ENCODE measurements at regions not wholly inside any gene's neighbourhood (a gene's known extent, or its start where the extent isn't known, plus 50 kb on each side); places are given as distances from the start of the nearest gene placed in this dataset.

- Histone ChIP-seq H3K9me2 (ENCODE audit: insufficient read depth, low read length) (no peaks in the 10 kb centered on the region), H3K4me3 (ENCODE audit: low read depth, low read length, poor library complexity, severe bottlenecking) (no peak overlapping the region), H3K9me3 (ENCODE audit: low read length) (no peaks in the 10 kb centered on the region), H3K79me2 (ENCODE audit: insufficient read depth, low read depth, low read length) (no peaks in the 10 kb centered on the region), H3K27ac (ENCODE audit: low read depth, low read length, poor library complexity, severe bottlenecking) (no peak overlapping the region), H2AFZ (ENCODE audit: low read length) (no peak overlapping the region), H3K4me2 (ENCODE audit: low read length) (no peak overlapping the region), H3K36me3 (ENCODE audit: insufficient read depth, low read length) (no peaks in the 10 kb centered on the region), H4K20me1 (ENCODE audit: insufficient read depth, low read length) (no peaks in the 10 kb centered on the region), H3K4me1 (ENCODE audit: insufficient read depth, low read length, poor library complexity, severe bottlenecking) (no peaks in the 10 kb centered on the region)
- CTCF ChIA-PET (ENCODE audit: unreplicated experiment), result no interaction called here
- no peak for TF ChIP-seq EZH2phosphoT487 (IDR thresholded peaks at IDR 0.05; ENCODE audit: borderline replicate concordance, low read depth, low read length)
- TF ChIP-seq, protein P1, sequence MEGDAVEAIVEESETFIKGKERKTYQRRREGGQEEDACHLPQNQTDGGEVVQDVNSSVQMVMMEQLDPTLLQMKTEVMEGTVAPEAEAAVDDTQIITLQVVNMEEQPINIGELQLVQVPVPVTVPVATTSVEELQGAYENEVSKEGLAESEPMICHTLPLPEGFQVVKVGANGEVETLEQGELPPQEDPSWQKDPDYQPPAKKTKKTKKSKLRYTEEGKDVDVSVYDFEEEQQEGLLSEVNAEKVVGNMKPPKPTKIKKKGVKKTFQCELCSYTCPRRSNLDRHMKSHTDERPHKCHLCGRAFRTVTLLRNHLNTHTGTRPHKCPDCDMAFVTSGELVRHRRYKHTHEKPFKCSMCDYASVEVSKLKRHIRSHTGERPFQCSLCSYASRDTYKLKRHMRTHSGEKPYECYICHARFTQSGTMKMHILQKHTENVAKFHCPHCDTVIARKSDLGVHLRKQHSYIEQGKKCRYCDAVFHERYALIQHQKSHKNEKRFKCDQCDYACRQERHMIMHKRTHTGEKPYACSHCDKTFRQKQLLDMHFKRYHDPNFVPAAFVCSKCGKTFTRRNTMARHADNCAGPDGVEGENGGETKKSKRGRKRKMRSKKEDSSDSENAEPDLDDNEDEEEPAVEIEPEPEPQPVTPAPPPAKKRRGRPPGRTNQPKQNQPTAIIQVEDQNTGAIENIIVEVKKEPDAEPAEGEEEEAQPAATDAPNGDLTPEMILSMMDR (conservative IDR thresholded peaks at IDR 0.05; ENCODE audit: low read length), result no peak
- no peak for DNase-seq (ENCODE audit: low spot score)
- BruUV-seq (replicated peaks), result no TSS peak
- POLR2A ChIA-PET, result no interaction called here
- intact Hi-C loops (cut with micrococcal nuclease; ENCODE audit: unreplicated experiment), result no loop called here
These were observed 81.8 kb downstream of the NR2F2 start for GRCh38 chr15:96412045-96412905.

DNA sequence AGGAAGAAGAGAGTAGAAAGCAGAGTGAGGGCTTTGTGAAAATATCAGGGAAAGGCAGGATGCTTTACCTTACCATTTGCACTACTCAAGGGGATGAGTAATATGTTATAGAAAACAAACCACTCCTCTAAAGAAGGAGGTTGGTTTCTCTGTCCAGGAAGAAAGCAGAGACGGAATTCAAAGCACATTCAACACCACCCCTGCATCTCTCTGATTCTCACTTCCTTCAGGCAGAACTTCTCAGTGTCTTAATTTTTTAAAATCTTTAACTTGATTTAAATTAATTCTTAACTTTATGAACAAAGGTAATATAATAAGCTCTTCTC lies 82.4 kb downstream of the NR2F2 start:
- no peaks in the 10 kb centered on the region for H3K36me3 ChIP-seq (ENCODE audit: insufficient read depth, low read length)
- TF ChIP-seq, protein P1 (conservative IDR thresholded peaks at IDR 0.05; ENCODE audit: low read length), result no peak
- TF ChIP-seq EZH2phosphoT487 (IDR thresholded peaks at IDR 0.05; ENCODE audit: borderline replicate concordance, low read depth, low read length), result no peak
- H3K4me3 ChIP-seq (ENCODE audit: low read depth, low read length, poor library complexity, severe bottlenecking), result no peak overlapping the region
- ChIA-PET CTCF (ENCODE audit: unreplicated experiment) (no interaction called here), POLR2A (no interaction called here)
- no peak overlapping the region for H3K4me2 ChIP-seq (ENCODE audit: low read length)
- H3K79me2 ChIP-seq (ENCODE audit: insufficient read depth, low read depth, low read length), result no peaks in the 10 kb centered on the region
- no peaks in the 10 kb centered on the region for H3K9me2 ChIP-seq (ENCODE audit: insufficient read depth, low read length)
- no peaks in the 10 kb centered on the region for H4K20me1 ChIP-seq (ENCODE audit: insufficient read depth, low read length)
- intact Hi-C loops (cut with micrococcal nuclease; ENCODE audit: unreplicated experiment), result no loop called here
- no peak overlapping the region for H2AFZ ChIP-seq (ENCODE audit: low read length)
- H3K4me1 ChIP-seq (ENCODE audit: insufficient read depth, low read length, poor library complexity, severe bottlenecking), result no peaks in the 10 kb centered on the region
- DNase-seq (ENCODE audit: low spot score), result no peak
- BruUV-seq (replicated peaks), result no TSS peak
- H3K27ac ChIP-seq (ENCODE audit: low read depth, low read length, poor library complexity, severe bottlenecking), result no peak overlapping the region
- H3K9me3 ChIP-seq (ENCODE audit: low read length), result no peaks in the 10 kb centered on the region

- Histone ChIP-seq H3K4me1 (ENCODE audit: insufficient read depth, low read length, poor library complexity, severe bottlenecking) (no peaks in the 10 kb centered on the region), H4K20me1 (ENCODE audit: insufficient read depth, low read length) (no peaks in the 10 kb centered on the region), H3K9me3 (ENCODE audit: low read length) (no peaks in the 10 kb centered on the region), H3K9me2 (ENCODE audit: insufficient read depth, low read length) (no peaks in the 10 kb centered on the region), H3K79me2 (ENCODE audit: insufficient read depth, low read depth, low read length) (no peaks in the 10 kb centered on the region), H3K4me2 (ENCODE audit: low read length) (no peak overlapping the region), H2AFZ (ENCODE audit: low read length) (no peak overlapping the region), H3K36me3 (ENCODE audit: insufficient read depth, low read length) (no peaks in the 10 kb centered on the region), H3K4me3 (ENCODE audit: low read depth, low read length, poor library complexity, severe bottlenecking) (no peak overlapping the region), H3K27ac (ENCODE audit: low read depth, low read length, poor library complexity, severe bottlenecking) (no peak overlapping the region)
- intact Hi-C loops (cut with micrococcal nuclease; ENCODE audit: unreplicated experiment), result no loop called here
- BruUV-seq (replicated peaks), result no TSS peak
- CTCF ChIA-PET (ENCODE audit: unreplicated experiment), result no interaction called here
- no peak for TF ChIP-seq EZH2phosphoT487 (IDR thresholded peaks at IDR 0.05; ENCODE audit: borderline replicate concordance, low read depth, low read length)
- TF ChIP-seq, protein P1 (conservative IDR thresholded peaks at IDR 0.05; ENCODE audit: low read length), result no peak
- POLR2A ChIA-PET, result no interaction called here
- no peak for DNase-seq (ENCODE audit: low spot score)
These were observed 83.2 kb downstream of the NR2F2 start for GRCh38 chr15:96413657-96414056.
